Glutamatergic neuron (in vitro differentiated cells): ENCODE measurements at regions not wholly inside any gene's neighbourhood (a gene's known extent, or its start where the extent isn't known, plus 50 kb on each side); places are given as distances from the start of the nearest gene placed in this dataset.

Experiments used
- DNase-seq: peaks from one replicate; pipeline ENCODE4 v3.0.0; 2022
- H3K27ac Mint-ChIP-seq: one replicate; pipeline ENCODE4 v1.8.0; 2020; ENCODE audit warnings: mild to moderate bottlenecking, mixed read lengths, inconsistent platforms; ENCODE audit not compliant: unreplicated experiment
- H3K27me3 Mint-ChIP-seq: one replicate; pipeline ENCODE4 v1.8.0; 2020; ENCODE audit warnings: mild to moderate bottlenecking, moderate library complexity, mixed read lengths, inconsistent platforms; ENCODE audit not compliant: unreplicated experiment
- H3K36me3 Mint-ChIP-seq: one replicate; pipeline ENCODE4 v1.8.0; 2020; ENCODE audit warnings: mild to moderate bottlenecking, mixed read lengths, inconsistent platforms; ENCODE audit not compliant: unreplicated experiment
- H3K4me1 Mint-ChIP-seq: one replicate; pipeline ENCODE4 v1.8.0; 2020; ENCODE audit warnings: mild to moderate bottlenecking, low read depth, mixed read lengths, inconsistent platforms; ENCODE audit not compliant: unreplicated experiment
- H3K4me3 Mint-ChIP-seq: one replicate; pipeline ENCODE4 v1.8.0; 2020; ENCODE audit warnings: mild to moderate bottlenecking, mixed read lengths, inconsistent platforms; ENCODE audit not compliant: unreplicated experiment
- H3K9me3 Mint-ChIP-seq: one replicate; pipeline ENCODE4 v1.8.0; 2020; ENCODE audit warnings: mild to moderate bottlenecking, moderate library complexity, mixed read lengths, inconsistent platforms; ENCODE audit not compliant: unreplicated experiment
- CTCF ChIP-seq: fragments of 200-600 bp; sonication (generic); IDR thresholded peaks from one replicate; pipeline ENCODE4 v1.5.0; 2021; ENCODE audit not compliant: partially characterized antibody, unreplicated experiment

- H3K27ac Mint-ChIP-seq = no peak overlapping the region
- H3K27me3 Mint-ChIP-seq = no peaks in the 10 kb centered on the region
- no peaks in the 10 kb centered on the region for H3K9me3 Mint-ChIP-seq
- no peak for DNase-seq
- H3K36me3 Mint-ChIP-seq = no peaks in the 10 kb centered on the region
- H3K4me1 Mint-ChIP-seq = no peaks in the 10 kb centered on the region
- no peak overlapping the region for H3K4me3 Mint-ChIP-seq
- TF ChIP-seq CTCF = no peak
Measured at GRCh38 chr1:83573776-83574175, 425.2 kb downstream of the TTLL7 start.

GRCh38 chr1:83571536-83571935 is 427.4 kb downstream of the TTLL7 start:
- Mint-ChIP-seq H3K4me3 (no peak overlapping the region), H3K4me1 (peaks cover 8% of the 10 kb centered on the region), H3K9me3 (peaks cover 1% of the 10 kb centered on the region), H3K27me3 (no peaks in the 10 kb centered on the region), H3K27ac (no peak overlapping the region), H3K36me3 (no peaks in the 10 kb centered on the region)
- no peak for TF ChIP-seq CTCF
- DNase-seq = no peak

- Mint-ChIP-seq H3K27me3 (peaks cover 4% of the 10 kb centered on the region), H3K27ac (no peak overlapping the region), H3K4me1 (no peaks in the 10 kb centered on the region), H3K9me3 (peaks cover 1% of the 10 kb centered on the region), H3K36me3 (no peaks in the 10 kb centered on the region), H3K4me3 (no peak overlapping the region)
- DNase-seq = no peak
- no peak for TF ChIP-seq CTCF
Measured at GRCh38 chr1:83561346-83561745, 437.6 kb downstream of the TTLL7 start.

GRCh38 chr1:83559129-83559840 is 439.6 kb downstream of the TTLL7 start:
- TF ChIP-seq CTCF = no peak
- H3K27me3 Mint-ChIP-seq = peaks cover 4% of the 10 kb centered on the region
- DNase-seq = no peak

GRCh38 chr1:83555871-83556270 is 443.1 kb downstream of the TTLL7 start:
- no peak overlapping the region for H3K27ac Mint-ChIP-seq

More at GRCh38 chr1:83559129-83559840, 439.6 kb downstream of the TTLL7 start:
- Mint-ChIP-seq H3K27ac (no peak overlapping the region), H3K9me3 (peaks cover 1% of the 10 kb centered on the region), H3K4me3 (no peak overlapping the region), H3K4me1 (no peaks in the 10 kb centered on the region), H3K36me3 (no peaks in the 10 kb centered on the region)

More at GRCh38 chr1:83555871-83556270, 443.1 kb downstream of the TTLL7 start:
- TF ChIP-seq CTCF = no peak
- Mint-ChIP-seq H3K4me3 (no peak overlapping the region), H3K36me3 (no peaks in the 10 kb centered on the region), H3K4me1 (no peaks in the 10 kb centered on the region), H3K9me3 (peaks cover 1% of the 10 kb centered on the region), H3K27me3 (peaks cover 4% of the 10 kb centered on the region)
- no peak for DNase-seq
